ENCODE measurements at regions not wholly inside any gene's neighbourhood (a gene's known extent, or its start where the extent isn't known, plus 50 kb on each side); places are given as distances from the start of the nearest gene placed in this dataset.

DNA sequence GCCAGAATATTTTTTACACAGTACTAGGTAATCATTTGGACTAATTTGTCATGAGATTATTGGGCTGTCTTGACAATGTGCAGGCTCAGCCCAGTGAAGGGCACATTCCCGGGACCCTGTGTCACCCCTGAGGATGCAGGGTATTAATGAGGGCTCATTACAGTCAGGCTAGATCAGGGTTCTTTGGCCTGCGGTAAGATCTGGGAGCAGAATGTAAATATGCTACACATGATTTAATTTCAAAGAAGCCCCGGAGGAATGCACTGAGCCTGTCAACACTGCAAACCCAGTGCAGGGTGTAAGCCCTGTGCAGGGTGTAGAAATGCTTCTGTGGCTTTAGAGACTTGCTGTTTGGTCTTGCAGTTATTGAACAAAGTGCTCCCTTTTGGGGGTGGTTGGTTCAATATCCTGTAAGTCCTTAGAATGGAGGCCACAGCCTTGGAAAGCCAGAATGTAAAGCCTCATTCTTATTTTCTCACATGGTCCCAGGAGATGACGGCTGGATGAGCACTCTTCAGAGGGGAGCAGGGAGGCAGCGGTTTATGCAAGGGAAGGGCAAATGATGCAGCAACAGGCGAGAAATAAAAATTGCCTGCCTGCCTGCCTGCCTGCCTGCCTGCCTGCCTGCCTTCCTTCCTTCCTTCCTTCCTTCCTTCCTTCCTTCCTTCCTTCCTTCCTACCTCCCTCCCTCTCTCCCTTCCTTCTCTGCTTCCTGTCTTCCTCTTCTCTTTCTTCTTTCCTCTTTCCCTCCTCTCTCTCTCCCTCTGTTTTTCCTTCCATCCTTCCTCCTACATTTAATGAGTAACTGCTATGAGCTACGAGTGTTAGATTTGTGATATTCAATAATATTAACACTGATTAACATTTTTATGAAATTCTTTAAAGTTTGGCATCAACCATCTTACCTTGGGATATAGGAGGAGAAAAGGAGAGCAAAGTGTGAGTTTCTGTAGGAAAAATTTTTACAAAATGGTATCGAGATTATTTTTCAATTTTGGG is 148.8 kb downstream of the VAPA start:
- peak in 1 of 3 donors; percentile 61 for TF ChIP-seq POLR2AphosphoS5 (IDR thresholded peaks at IDR 0.05)
- TF ChIP-seq, protein P1, sequence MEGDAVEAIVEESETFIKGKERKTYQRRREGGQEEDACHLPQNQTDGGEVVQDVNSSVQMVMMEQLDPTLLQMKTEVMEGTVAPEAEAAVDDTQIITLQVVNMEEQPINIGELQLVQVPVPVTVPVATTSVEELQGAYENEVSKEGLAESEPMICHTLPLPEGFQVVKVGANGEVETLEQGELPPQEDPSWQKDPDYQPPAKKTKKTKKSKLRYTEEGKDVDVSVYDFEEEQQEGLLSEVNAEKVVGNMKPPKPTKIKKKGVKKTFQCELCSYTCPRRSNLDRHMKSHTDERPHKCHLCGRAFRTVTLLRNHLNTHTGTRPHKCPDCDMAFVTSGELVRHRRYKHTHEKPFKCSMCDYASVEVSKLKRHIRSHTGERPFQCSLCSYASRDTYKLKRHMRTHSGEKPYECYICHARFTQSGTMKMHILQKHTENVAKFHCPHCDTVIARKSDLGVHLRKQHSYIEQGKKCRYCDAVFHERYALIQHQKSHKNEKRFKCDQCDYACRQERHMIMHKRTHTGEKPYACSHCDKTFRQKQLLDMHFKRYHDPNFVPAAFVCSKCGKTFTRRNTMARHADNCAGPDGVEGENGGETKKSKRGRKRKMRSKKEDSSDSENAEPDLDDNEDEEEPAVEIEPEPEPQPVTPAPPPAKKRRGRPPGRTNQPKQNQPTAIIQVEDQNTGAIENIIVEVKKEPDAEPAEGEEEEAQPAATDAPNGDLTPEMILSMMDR (IDR thresholded peaks at IDR 0.05): no peak
